ENCODE measurements at regions not wholly inside any gene's neighbourhood (a gene's known extent, or its start where the extent isn't known, plus 50 kb on each side); places are given as distances from the start of the nearest gene placed in this dataset.
"Not testable (repeated sequence)": the region's sequence is repeated elsewhere in the genome, so short reads cannot be mapped to it uniquely, and the experiment has no call there.

GRCh38 chr4:27721193-27721592, 860.6 kb downstream of the STIM2 start:
- no peak for DNase-seq (ENCODE audit: low spot score)

- DNase-seq (ENCODE audit: low spot score) = no peak
Measured at GRCh38 chr4:27728892-27729291, 868.3 kb downstream of the STIM2 start.

DNA sequence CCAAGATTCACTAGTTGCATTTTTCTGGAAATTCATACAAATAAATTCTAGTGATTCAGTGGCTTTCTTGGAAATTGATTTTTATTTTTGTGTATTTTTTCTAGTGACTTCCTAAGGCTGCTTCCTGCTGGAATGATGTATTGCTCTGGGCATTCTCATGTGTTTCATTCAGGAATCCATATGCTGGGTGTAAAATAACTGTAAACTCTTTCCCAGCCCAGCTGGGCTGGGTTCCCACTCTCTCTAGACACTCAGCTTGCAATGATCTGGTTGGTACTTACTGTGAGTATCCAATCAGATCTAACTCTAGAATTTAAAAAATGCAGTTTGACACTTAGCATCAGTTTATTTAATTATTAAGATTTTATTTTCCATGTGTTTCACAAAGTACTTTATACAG, 882.2 kb downstream of the STIM2 start:
- DNase-seq (ENCODE audit: low spot score) = no peak

GRCh38 chr4:27759611-27760575, 899.3 kb downstream of the STIM2 start:
- DNase-seq (ENCODE audit: low spot score) = no peak

GRCh38 chr4:27763830-27764525, 903.3 kb downstream of the STIM2 start:
- DNase-seq (ENCODE audit: low spot score) = no peak

- DNase-seq (ENCODE audit: low spot score) = no peak
Measured at GRCh38 chr4:27764526-27764837, 903.8 kb downstream of the STIM2 start.

DNA sequence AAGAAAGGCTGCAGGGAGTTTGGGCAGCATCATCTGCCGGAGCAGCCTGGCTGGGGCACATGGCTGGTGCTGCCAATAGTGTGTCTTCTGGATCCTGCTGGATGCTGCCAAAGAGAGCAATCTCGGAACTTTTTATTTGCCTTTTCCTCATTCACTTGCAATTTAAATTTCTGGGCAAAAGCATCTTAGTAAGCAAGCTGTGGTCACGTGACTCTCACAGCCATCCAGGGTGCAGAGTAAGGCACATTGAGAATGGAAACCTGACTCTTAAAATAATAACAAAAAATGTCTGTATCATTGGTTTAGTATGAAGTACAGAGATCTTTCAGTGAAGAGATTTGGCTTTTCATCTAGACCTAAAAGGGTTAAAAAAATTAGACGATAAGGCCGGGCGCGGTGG, 910.3 kb downstream of the STIM2 start:
- no peak for DNase-seq (ENCODE audit: low spot score)

DNA sequence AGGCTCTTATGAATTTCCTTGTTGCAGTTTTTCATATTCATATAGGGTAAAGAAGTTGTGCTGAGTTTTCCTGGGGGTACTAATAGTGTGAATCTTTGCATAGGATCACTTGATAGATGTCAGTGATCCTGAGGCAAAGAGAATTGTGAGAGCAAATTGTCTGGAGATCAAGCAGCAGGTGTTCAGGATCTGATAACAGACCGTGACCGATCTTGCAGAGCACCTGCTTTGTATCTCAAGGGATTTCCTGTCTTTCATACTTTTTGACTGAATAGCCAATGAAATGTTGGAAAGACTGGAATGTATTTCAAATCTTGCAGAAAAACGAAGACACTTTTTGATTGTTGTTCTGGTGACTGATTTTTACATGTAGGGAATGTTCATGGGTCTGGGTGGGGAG, 914.5 kb downstream of the STIM2 start:
- DNase-seq (ENCODE audit: low spot score) = no peak

GRCh38 chr4:27779827-27780226, 919.2 kb downstream of the STIM2 start:
- DNase-seq (ENCODE audit: low spot score) = no peak

DNA sequence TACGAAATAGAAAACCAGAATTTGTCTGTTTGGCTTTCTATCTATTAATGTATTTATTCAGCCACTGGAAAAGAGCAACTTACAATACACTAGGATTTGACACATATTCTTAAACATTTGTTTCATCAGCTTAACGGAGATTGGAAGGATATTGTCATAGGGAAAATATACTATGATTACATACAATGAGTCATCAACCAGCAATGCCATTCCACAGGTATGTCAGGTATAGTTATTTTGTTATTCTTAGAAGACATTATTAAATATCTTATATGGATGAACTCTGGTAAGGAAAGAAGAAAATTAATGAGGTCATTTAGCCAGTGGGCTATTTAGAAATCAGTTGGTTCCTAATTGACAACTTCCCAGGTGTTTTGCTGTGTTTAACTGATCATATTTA, 926.6 kb downstream of the STIM2 start:
- no peak for DNase-seq (ENCODE audit: low spot score)

DNA sequence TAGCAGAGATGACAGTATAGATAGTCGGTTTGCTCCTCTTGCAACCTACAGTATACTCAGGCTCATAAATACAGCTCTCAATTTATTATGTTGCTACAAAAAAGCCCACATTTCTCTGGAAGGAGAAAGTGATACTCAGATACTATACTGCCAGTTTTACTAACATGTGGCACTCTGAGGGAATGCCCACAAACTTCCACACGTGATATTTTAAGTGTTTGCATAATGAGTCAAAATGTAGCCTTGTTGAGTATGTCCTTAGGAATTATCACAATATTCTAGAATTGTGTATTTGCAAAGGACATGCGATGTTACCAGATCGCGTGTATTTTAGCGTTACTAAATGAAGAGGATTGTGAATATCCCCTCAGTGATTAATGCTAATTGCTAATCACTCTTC, 929.1 kb downstream of the STIM2 start:
- DNase-seq (ENCODE audit: low spot score) = no peak

- DNase-seq (ENCODE audit: low spot score) = no peak
Measured at GRCh38 chr4:27790911-27791310, 930.3 kb downstream of the STIM2 start.

DNA sequence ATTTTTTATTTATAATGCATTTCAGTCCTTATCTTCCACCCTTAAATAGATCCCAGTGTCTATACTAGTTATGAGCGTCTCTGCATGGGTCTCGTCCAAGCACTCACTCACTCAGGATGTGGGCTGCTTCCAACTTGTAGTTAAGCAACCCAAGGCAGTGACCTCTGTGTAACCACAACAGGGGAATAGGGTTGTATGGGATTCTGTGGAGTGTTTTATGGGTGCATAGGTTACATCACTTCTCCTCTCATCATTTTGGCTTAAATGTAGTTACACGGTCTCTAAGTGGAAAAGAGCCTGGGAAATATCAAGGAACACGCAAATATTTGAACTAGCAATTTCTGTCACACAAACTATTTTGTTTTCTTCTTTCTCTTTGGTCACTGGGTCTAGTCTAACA, 931.0 kb downstream of the STIM2 start:
- DNase-seq (ENCODE audit: low spot score) = no peak

DNA sequence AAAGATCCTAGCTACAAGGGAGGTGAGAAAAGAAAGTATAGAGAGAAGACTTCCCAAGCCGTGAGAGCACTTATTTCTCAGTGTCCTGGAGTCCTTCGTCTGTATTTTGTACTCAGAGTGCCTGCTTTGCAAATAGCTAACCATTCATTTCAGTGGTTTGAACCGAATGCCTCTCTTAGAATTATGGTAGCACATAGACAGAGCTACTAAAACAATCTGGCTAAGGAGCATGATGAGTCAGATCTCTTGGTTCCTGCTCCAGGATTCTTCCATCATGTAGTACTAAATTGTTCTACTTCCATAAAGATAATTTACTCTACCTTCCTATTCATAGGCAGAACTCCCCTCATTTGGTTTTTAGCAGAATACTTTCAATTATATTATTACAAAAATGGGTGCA, 946.6 kb downstream of the STIM2 start:
- DNase-seq (ENCODE audit: low spot score) = no peak

DNA sequence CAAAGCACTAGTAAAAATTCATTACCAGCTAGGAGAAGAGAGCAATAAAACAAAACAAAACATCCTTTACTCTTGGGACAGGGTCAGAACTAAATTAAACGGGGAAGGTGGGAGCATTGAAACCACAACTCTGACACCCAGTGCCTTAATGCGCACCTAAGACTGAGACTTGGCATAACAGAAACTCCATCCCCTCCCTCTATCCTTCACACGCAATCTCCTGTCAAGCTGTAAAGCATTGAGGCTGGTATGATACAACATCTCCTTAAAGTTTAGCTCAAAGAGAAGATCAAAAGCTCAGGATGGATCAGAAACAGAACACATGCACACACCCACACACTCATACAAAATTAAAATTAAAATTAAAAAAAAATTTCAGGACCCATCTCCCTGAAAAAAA, 951.3 kb downstream of the STIM2 start:
- DNase-seq (ENCODE audit: low spot score) = no peak

DNA sequence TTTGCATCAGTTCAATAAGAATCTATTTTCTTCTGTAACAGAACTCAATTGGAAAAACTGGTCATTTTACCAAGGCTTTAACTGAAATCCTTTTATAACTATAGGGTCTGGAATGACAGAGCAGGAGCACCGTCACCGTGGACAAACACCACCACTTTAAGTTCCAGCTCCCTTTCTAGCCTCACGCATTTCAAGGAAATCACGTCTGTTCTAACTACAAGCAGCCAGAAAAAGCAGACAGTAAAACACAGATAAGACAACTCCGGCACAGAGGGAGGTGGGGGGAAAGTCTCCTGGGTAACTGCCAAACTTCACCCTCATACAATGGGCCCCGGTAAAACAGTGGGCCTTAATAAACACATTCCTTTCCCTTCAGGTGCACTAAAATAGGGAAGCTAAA, 952.6 kb downstream of the STIM2 start:
- not testable (repeated sequence) for DNase-seq (ENCODE audit: low spot score)

DNA sequence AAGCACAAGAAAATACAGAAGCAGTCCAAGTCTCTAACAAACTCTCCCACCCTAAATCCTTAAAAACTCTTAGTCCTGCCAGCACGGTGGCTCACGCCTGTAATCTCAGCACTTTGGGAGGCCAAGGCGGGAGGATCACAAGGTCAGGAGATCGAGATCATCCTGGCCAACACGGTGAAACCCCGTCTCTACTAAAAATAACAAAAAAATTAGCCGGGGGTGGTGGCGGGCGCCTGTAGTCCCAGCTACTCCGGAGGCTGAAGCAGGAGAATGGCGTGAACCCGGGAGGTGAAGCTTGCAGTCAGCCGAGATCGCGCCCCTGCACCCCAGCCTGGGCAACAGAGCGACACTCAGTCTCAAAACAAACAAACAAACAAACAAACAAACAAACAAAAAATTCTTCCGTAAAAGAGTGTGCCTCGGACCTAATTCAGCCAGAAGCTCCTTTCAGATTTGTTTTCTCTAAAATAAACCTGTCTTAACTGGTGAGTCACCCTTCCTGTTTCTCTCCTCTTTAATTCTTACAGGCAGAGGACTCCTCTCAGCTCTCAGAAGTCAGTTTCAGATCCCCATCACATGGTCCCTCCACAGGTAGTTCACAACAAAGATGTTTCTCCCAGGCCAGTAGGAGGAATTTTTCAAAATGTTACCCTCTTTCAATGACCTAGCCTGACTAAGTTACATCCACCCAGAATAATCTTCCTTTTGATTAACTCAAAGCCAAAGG, 953.2 kb downstream of the STIM2 start:
- DNase-seq (ENCODE audit: low spot score) = not testable (repeated sequence)

DNA sequence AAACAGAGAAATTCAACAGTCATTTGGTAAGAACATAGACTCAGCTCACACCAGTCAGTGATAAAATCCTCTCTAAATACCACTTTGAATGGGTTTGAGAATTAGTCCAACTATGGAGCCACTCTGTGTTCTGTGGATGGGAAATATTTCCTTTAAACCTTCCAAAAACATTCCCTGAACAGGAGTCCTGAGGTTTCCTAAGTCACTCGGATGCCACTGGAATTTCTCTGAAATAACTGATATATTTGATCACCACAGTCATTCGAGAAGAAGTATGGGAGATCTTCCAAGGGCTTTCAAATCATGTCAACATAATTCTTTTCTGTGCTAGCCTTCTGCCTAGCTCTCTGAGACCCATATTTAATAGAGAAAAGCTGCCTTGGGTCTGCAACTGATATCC, 958.6 kb downstream of the STIM2 start:
- DNase-seq (ENCODE audit: low spot score) = no peak

DNA sequence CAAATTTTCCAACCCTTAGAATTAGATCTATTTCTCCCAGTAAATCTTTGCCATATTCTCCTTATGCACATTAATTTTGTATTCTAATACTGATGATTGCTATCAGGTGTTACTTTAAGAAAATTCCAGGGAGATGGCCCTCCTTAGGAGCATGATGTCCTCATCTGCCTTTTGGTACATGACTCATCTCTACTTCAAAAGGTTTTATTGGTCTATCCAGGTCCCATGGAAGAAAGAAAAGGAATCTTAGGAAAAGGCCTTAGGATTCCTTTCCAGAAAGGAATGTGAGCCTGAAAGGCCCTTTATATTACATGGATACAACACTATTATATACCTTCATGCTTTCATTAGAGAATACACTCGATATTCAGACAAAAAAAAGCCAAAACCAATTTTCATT, 968.2 kb downstream of the STIM2 start:
- no peak for DNase-seq (ENCODE audit: low spot score)

- no peak for DNase-seq (ENCODE audit: low spot score)
Measured at GRCh38 chr4:27830251-27830650, 969.6 kb downstream of the STIM2 start.

DNA sequence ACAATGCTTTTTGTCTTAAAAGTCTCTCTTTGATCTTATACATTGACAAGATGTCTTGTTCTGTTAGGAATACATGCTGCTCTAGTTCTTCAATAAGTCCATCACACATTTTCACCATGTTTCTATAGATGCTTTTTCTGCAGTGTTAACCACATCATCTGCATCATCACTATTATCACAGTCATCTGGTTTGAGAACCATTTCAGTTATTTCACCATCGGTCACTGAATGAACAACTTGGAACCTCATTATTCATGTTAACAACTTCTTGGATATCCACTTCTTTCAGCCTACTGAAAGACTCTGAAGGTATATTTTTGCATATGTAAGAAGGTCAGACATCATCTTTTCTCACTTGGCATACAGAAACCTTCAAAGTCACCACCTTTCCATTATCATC, 975.2 kb downstream of the STIM2 start:
- DNase-seq (ENCODE audit: low spot score) = no peak

DNA sequence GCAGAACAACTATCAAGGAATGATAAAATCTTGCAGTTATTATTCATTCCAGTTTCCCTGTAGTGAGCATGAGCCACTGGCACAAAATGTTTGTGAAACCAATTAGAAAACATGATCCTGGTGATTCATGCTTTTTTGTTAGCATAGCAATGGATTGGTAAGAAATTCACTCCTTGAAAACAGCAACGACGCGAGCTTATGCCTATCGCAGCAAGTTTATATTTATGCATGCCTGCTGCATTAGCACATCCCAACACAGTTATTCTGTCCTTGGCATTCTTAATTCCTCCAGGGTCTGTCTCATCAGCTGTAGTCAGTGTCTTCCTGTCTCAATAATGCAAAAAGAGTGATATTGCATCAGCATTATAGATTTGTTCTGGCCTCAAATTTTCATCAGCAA, 975.9 kb downstream of the STIM2 start:
- DNase-seq (ENCODE audit: low spot score) = no peak

DNA sequence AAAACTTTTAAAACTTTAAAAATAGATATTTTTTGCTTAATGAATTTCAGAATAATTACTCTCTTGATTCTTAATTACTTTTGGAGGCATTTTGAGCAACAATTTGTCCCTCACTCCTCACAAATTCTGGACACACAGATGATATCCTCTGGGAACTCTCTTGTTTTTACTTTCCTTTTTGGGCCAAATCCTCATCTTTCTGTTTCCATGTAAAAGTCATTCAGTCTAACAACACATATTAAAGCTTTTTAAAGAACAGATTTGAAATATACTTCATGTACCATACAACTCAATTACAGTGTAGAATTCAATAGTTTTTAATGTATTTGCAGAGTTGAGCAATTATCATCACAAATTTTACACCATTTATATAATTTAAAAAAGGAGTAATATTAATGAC, 983.1 kb downstream of the STIM2 start:
- DNase-seq (ENCODE audit: low spot score) = no peak

Measured in Ammon's horn (tissue), 1 donor.